DMS153 (cell line): ENCODE measurements at regions not wholly inside any gene's neighbourhood (a gene's known extent, or its start where the extent isn't known, plus 50 kb on each side); places are given as distances from the start of the nearest gene placed in this dataset.

Experiments
- DNase-seq: peaks from one replicate; lab custom pipeline; 2025; lab: John Stamatoyannopoulos, UW

DNA sequence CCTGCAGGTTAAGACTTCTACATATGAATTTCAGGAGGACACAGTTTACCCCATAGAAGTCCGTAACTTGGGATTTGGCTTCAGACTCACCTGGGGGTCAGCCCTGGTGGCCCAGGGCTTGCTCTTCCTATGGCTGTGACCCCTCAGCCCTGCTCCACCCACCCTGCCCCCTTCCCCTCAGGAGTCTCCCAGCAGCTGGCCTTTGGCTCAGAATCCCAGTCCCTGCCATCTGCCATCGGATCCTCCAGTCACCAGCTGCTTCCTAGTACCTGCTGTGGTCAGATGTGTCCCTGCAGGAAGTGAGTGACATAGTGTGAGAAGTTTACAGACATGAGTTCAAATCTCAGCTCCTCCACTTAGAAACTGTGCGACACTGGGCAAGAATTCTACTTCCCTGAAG is 332.6 kb downstream of the NPHP4 start:
- DNase-seq: peak; percentile 40

DNA sequence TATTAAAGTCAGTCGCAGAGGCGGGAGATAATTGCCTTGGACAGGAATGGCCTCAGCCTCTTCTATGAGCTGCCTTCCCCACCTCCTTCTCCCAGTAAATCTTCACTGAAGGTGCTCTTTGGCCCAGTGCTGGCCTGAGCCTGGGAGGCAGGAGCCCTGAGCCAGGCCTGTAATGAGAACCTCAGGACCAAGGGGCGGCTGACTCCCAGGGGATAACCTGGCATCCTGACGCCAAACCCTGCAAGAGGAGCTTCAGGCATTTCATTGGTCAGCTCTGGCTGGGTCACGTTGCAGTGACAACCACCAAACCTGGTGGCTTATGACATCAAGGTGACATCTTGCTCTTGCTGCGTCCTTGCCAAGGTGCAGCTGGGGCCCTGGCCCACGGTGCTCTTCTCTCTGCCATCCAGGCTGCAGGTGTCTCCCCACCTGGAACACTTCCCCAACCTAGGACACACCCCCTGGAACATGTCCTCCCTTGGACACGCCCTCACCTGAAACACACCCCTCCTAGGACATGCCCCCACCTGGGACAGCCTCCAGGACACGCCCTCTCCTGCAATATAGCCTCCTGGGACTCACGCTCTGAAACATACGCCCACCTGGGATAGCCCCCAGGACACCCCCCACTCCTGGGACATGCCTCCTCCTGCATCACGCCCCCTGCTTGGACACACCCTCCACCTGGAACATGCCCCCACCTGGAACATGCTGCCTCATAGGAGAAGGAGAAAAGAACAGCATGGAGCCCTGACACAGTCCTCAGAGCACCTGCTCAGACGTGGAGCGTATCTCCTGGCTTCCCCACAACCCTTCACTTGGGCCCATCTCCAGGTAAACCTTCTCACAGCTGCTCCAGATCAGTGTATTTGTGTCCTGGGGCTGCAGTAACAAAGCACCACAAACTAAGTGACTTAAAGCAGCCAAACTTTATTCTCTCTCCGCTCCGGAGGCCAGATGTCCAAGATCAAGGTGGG is 333.6 kb downstream of the NPHP4 start:
- peak; percentile 35 for DNase-seq

DNA sequence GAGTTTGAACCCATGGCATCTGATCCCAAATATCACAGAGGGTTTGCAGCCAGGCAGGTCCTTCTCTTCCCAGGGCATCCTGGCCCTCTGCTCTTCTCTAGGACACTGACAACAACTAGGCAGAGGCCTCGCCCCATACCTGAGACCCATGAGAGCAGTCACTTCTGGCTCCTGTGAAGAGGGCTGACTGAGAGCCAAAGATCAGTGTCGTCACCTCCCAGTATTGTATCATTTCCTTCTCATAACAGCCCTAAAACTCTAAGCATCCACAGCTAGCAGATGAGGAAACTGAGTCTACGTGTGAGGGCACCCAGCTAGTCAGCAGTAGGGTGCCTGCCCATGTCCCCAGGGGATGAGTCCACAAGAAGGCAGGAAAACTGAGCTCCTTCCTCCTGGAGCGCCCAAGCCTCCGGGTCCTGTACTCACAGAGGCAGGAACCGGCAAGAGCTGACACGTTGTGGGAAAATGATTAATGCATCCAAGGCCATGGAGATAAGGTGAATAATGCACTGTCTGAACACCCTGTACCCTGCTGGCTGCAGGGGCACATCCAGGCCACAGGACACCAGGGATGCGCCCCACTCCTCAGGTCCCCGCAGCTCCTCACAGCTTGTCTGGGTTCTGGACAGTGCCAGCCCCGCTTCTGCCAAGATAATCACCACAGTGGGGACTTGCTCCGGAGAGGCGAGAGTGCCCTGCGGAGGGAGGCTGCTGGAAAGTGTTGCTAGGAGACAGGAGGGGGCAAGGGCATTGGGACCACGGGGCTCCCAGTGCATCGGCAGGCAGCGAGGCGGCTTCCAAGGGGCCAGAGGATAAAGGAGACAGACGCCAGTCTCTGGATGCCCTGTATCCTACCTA is 340.0 kb downstream of the NPHP4 start:
- DNase-seq: peak; percentile 52

DNA sequence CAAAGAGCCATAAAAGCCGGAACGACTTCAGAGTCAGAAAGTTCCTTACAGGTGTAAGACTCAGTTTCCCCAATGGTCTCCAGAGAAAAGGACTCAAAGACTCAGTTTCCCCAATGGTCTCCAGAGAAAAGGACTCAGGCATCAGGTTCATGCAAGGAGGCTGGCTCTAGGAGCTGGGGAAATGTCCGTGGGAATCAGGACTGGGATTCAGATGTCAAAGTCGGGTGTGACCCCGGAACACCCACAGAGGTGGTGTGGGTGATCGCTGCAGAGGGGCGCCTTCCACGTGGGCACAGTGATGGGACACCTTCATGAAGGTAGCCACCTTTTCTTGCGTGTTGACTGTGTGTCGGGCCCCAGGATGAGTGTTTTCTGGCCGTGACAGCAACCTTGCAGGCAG is 340.8 kb downstream of the NPHP4 start:
- no peak for DNase-seq

DNA sequence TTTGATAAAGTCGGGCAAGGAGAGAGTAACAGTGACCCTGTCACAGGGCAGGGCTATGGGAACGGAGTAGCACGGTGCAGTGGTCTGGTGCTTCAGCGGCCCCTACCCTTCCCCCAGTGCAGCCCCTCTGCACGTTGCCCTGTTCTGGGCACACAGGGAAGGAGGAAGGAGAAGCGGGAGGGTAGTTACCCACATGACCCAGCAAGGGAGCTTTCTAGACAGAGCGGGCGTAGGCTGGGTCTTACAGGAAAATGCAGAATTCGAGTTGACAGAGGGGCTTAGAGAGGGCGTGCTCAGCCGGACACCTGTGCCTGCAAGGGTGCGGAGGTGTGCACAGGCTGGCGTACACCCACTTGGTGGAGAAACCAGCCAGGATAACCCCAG is 341.2 kb downstream of the NPHP4 start:
- DNase-seq: no peak

DNA sequence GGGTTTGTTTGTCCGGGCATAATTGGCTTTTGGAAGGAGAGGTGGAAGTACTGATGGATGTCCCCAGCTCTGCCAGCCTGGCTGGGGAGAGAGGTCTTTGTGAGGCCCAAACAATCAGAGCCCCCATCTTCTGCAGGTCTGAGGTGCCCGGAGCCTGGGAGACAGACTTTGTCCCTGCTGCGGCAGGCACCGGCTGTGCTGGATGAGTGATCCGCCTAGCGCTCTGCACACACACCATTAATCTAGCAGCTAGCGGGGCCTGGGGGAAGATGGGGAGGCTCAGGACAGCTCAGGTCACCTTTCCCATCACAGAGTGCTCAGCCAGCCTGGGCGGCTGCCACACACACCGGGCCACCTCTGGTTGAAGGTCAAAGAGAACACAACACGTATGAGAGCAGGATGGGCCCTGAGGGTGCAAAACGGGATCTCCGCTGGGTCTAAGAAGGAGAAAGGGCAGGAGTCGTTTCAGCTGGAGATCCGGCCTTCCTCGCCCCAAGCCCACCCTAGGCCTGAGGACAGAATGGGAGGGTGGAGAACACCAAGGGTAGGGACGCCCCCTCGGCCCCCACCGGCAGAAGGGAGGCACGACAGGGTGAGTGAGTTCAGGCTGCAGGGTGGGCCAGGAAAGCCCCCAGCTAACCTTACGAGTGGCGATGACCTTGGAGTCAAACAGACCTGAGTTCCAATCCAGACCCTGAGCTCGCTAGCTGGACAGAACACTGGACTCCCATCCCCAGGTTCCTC is 341.8 kb downstream of the NPHP4 start:
- no peak for DNase-seq

DNA sequence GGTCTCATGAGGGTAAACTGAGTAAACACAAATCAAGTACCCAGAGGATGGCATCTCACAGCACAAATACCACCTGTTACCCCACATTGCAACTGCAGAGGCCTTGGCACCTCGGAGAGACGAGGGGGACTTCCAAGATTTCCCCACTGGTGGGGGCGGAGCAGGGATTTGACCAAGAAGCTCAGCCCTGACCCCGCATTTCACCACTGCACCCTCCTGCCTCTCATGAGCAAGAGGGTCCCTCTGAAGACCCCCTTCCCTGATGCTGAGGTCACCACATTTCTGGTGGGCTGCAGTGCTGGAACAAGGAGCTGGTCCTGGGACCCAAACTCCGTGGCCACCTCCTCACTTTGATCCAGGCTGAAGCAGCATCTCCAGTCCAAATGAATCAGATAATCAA is 342.4 kb downstream of the NPHP4 start:
- DNase-seq: no peak

DNA sequence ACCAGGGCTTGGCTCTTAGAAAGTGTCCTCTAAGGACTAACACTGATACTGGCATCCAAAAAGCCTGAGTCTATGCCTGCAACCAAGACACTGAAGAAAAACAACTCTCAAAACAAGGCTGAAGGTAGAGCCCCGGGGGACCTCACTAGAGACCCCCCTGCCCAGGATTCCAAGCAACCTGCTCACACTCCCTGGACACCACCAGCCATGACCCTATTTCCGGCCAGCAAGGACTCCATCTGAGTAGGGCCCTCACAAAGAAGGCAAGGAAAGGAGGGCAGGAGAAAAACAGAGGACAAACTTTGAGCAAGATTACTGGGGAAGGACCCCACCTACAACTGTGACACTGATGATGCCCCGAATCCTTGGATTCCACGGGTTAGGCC is 343.1 kb downstream of the NPHP4 start:
- DNase-seq: no peak

DNA sequence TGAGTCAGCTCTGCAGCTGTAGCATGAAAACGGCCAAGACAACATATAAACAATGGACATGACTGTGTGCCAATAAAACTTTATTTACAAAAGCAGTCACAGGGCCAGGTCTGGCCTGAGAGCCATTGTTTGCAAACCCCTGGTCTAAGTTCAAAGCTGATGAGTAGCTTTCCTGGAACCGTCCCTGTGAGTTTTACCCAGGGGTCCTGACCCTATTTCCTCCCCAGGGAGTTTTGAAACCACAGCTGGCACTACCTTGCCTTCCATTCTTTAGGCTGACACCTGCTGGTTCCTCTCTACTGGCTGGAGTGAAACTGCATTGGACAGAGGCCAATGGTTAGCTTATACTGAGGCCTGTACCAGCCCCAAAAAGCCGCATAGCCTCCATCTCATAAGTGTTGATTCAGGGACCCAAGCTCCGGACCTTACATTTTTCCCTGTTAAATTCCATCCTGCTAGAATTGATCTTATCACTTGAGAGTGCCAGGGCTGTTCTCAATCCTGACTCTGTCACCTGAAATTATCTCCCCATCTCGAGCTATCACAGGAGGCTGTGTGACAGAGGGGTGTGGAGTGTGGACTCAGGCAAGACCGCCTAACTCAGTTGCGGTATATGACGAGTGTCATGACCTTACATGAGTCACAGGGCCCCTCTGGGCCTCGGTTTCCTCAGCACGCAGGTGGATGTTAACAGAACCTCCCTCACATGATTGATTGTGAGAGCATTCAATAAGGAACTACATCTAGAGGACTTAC is 343.6 kb downstream of the NPHP4 start:
- no peak for DNase-seq

DNA sequence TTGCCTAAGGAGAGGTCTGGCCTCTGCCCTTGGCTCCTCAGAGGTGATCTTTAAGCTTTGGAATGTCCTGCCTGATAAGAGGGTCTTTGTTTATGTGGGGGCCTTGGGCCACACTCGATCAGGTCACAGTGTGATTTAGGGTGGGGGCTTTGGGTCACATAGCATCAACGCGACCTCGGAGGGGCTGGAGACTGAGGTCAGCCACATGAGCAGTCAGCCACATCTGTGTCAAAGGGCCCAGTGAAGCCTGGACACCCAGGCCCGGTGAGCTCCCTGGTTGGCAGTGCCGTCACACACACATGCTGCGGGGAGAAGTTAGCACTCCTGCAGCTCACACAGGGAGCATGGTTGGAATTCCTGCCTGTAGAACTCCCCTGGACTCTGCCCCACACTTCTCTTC is 345.0 kb downstream of the NPHP4 start:
- DNase-seq: no peak

DNA sequence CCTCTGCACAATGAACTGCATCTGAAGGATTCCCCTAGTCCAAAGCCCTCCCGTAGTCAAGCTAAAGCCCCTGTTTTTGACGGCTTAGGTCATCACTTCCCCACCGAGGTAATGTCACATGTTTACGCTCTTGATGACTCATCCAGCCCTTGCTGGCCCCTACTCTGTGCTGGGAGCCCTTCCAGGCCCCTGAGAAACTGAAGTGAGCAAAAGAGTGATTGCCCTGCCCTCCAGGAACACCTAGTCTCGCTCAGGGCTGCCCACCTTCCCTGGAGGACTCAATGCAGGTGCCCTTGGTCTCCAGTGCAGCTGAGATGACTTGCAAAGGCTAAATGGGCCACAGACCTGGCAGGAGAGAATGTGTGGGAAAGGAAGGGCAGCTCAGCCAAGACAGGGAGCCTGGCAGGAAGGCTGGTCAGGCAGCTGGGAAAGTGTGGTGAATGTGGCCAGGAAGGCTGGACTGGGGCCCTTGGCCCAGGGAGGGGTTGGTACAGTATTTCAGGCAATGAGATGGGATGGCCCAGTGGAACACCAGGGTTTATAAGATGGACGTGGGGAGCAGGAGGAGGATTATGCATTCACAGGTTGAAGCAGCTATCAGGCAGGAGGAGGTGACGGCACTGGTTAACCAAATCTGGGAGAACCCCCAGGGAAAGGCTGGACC is 345.6 kb downstream of the NPHP4 start:
- no peak for DNase-seq

DNA sequence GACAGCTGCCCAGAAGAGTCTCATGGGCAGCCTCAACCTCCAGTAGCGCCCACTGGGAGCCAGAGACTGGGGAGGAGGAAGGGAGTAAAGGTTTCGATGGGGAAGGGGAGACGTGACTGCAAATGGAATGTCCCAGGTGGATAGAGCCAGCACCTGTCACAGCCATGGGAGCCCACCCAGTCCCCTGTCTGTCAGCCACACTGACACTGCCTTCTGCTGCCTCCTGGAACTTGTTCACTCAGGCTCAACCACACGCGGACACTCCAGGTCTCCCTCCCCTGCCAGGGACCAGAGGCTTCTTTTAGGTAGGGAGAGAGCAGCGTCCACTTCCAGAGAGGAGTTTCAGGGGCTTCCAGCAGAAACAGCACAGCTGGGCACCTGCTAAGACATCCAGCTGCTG is 346.3 kb downstream of the NPHP4 start:
- DNase-seq: no peak

DNA sequence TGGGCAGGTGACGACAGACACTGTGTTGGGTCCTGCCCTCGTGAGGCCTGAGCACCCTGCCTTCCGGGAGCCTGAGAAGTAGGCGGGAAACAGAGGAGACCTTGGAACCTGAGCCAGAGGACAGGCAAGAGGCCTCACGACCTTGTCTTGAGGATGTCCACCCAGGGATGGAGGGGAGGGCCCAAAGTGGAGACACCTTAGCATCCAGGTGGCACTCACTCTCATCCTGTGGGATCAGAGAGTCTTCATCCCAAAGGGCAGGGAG is 347.2 kb downstream of the NPHP4 start:
- no peak for DNase-seq

DNA sequence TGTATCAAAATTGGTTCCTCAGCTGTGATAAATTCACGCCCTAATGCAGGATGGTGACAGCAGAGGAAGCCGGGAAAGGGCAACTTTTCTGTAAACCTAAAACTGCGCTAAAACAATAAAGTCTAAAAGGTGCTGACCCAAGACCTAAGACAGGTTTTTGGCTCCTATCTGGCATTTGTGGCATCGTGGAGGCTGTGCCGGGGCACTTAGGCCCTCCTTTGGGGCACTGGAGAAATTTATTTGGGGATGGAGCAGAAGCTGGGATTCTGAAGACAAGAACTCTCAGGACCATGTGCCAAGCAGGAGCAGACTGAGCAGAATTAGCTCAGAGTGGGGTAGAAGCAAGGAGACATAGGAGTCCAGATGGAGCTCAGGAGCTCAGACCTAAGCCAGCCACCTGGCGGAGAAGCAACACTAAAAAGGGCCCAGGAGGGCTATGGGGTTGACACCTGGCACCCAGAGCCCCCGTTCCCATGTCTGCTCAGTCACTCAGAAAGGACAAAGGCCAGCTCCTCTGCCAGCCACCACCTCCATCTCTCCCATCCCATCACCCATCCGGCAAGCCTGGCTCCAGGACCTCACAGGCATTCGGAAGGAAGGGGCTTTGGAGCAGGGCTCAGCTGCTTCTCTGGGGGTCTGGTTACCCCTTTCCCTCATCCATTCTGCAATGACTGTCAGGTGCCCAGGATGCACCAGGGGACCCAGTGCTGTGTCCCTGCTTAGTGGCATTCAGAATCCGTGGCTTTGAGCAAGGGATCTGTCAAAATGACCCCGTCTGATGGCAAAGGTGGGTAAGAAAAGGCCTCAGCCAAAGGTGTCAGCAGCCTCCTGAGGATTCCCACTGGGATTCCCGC is 347.7 kb downstream of the NPHP4 start:
- DNase-seq: no peak

DNA sequence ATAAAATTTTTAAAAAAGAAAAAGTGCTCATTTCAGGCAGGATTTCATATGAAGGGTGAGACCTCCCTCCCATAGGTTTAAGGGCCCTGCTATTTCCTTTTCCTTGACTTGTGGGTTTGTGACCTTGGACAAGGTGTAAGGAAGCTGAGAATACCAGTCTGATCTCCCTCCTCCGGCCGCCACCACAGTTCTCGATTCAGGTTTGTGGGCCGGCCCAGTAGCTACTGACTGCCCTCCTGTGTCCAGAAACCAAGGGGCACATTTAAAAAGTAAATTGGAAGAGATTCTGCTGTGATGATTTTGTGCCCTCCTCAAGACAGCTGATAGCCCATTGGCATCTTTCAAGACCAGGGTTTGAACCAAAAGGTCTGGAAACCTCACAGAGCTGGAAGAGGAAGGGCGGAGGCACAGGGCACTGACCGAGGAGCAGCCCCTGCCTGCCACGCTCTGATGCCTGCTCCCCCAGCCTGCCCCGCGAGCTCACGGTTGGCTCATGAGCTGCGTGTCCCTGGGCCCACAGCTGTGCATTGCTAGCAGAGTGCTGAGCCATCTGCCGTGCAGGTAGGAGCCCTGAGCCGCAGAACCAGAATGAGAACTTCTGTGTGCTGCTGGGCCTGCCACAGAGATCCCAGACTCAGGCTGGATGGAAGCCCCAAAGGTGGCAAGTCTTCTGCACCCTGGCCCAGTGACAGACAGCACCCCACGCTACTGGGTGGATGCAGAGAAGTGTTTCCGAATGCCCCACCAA is 348.7 kb downstream of the NPHP4 start:
- no peak for DNase-seq

DNA sequence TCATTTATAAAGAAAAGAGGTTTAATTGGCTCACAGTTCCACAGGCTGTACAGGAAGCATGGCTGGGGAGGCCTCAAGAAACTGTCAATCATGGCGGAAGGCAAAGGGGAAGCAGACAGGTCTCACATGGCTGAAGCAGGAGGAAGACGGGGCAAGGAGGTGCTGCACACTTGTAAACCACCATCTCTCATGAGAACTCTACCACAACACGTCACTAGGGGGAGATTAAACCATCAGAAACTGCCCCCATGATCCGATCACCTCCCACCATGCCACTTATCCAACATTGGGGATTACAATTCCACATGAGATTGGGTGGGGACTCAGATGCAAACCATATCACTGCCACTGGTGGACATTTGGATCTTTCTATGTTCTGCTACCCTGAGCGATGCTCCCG is 351.4 kb downstream of the NPHP4 start:
- no peak for DNase-seq

DNA sequence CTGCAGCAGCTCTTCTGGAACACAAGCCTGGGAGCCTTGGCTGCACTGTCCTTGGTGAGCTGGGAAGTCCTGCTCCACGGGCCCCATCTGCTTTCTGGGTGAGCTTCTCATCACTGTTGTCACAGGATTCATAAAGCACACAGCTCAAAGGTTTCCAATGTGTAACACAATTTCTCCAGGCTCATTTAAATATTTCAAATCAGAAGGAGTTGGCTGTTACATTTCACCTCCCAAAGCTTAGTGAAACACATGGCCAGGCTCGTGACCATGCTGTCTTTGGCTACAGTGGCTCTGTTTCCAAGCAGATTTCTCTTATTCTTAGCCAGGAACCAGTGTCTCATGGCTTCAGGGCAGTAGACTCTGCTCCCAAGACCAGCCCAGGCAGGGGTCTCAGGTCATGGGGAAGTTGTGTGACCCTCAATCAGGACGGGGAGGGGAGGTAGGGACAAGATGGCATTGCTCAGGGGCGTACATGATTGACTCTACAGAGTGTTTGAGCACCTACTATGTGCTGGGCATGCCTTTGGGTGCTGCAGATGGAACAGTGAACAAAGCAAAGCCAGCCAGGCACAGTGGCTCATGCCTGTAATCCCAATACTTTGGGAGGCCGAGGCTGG is 353.0 kb downstream of the NPHP4 start:
- no peak for DNase-seq

DNA sequence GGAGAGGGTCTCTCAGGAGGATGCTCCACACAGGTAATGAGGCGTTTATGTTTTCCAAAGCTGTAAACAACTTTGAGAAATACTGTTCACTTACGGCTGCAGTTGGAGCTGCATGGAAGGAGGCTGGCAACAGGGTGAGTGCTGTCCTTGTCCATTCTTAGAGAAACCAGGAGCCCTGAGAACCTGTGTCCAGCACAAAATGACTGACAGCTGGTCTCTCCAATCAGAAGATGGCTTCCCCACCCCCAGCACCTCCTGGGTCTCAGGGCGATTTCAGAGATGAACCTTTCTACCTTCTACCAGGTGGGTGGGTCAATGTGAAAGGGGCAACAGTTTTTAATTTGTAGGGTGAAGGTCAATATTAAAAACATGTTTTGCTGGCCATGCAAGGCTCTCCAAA is 353.6 kb downstream of the NPHP4 start:
- no peak for DNase-seq

DNA sequence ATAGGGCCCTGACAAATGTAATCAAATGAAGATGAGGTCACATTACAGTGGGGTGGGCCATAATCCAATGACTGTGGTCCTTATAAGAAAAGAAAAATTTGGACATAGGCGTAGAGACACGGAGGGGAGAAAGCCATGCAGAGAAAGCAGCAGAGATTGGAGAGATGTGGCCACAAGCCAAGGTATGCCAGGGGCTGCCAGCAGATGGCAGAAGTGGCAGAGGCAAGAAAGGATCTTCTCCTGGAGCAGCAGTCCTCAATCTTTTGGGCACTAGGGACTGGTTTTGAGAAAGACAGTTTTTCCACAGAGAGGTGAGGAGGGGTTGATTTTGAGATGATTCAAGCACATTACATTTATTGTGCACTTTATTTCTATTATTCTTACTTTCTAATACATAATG is 355.1 kb downstream of the NPHP4 start:
- DNase-seq: no peak
